Activated T-helper 2 cell treated with anti-CD3 and anti-CD28 coated beads, Interferon-gamma antibody, Interleukin-2, Interleukin-4, amounts not matched to agents 10 μg/mL and 5 μg/mL and 100 μg/mL, durations not matched to agents 14 hours and 24 hours and 36 hours (primary cell): ENCODE measurements at regions not wholly inside any gene's neighbourhood (a gene's known extent, or its start where the extent isn't known, plus 50 kb on each side); places are given as distances from the start of the nearest gene placed in this dataset.

Source experiments
- DNase-seq: peaks from one replicate; pipeline ENCODE4 v3.0.0; 2021; ENCODE audit warnings: low spot score
- H3K27ac Mint-ChIP-seq: one replicate; pipeline ENCODE4 v1.8.0; 2021; ENCODE audit warnings: mixed read lengths
- H3K27me3 Mint-ChIP-seq: one replicate; pipeline ENCODE4 v1.8.0; 2021; ENCODE audit warnings: low read depth, mixed read lengths
- H3K36me3 Mint-ChIP-seq: one replicate; pipeline ENCODE4 v1.8.0; 2021; ENCODE audit warnings: low read depth, mixed read lengths
- H3K4me1 Mint-ChIP-seq: one replicate; pipeline ENCODE4 v1.8.0; 2021; ENCODE audit warnings: low read depth, mixed read lengths
- H3K4me3 Mint-ChIP-seq: one replicate; pipeline ENCODE4 v1.8.0; 2021; ENCODE audit warnings: low read depth, mild to moderate bottlenecking, moderate library complexity, mixed read lengths
- H3K9me3 Mint-ChIP-seq: one replicate; pipeline ENCODE4 v1.8.0; 2021; ENCODE audit warnings: mixed read lengths
- intact Hi-C: fragments of 100-400 bp; cut with micrococcal nuclease; formaldehyde crosslinking; loops from one replicate; pipeline ENCODE4 v1.15.1; 2023

- no peak for DNase-seq
- H3K27me3 Mint-ChIP-seq, result no peaks in the 10 kb centered on the region
- no peaks in the 10 kb centered on the region for H3K36me3 Mint-ChIP-seq
- no peaks in the 10 kb centered on the region for H3K9me3 Mint-ChIP-seq
- H3K4me3 Mint-ChIP-seq, result no peak overlapping the region
- no peak overlapping the region for H3K27ac Mint-ChIP-seq
- intact Hi-C loops, result no loop called here
- no peaks in the 10 kb centered on the region for H3K4me1 Mint-ChIP-seq
Observed at GRCh38 chr22:47715866-47716578, 953.6 kb downstream of the TBC1D22A start.

GRCh38 chr22:47713941-47714340 is 951.5 kb downstream of the TBC1D22A start:
- Mint-ChIP-seq H3K27me3 (peaks cover 3% of the 10 kb centered on the region), H3K4me3 (no peak overlapping the region), H3K36me3 (no peaks in the 10 kb centered on the region), H3K4me1 (no peaks in the 10 kb centered on the region), H3K27ac (no peak overlapping the region), H3K9me3 (no peaks in the 10 kb centered on the region)
- no peak for DNase-seq
- intact Hi-C loops, result no loop called here

- no peak for DNase-seq
- Mint-ChIP-seq H3K4me3 (no peak overlapping the region), H3K36me3 (no peaks in the 10 kb centered on the region), H3K4me1 (no peaks in the 10 kb centered on the region), H3K27ac (no peak overlapping the region), H3K27me3 (peaks cover 3% of the 10 kb centered on the region), H3K9me3 (no peaks in the 10 kb centered on the region)
- intact Hi-C loops, result no loop called here
Observed at GRCh38 chr22:47710135-47710534, 947.7 kb downstream of the TBC1D22A start.

- Mint-ChIP-seq H3K9me3 (no peaks in the 10 kb centered on the region), H3K36me3 (no peaks in the 10 kb centered on the region), H3K27ac (no peak overlapping the region), H3K4me1 (no peaks in the 10 kb centered on the region), H3K27me3 (peaks cover under 1% of the 10 kb centered on the region), H3K4me3 (no peak overlapping the region)
- intact Hi-C loops, result no loop called here
- DNase-seq, result no peak
Observed at GRCh38 chr22:47705350-47705749, 942.9 kb downstream of the TBC1D22A start.

GRCh38 chr22:47698906-47699305 is 936.5 kb downstream of the TBC1D22A start:
- intact Hi-C loops, result no loop called here
- Mint-ChIP-seq H3K27ac (no peak overlapping the region), H3K4me1 (no peaks in the 10 kb centered on the region), H3K4me3 (no peak overlapping the region), H3K36me3 (no peaks in the 10 kb centered on the region), H3K27me3 (no peaks in the 10 kb centered on the region), H3K9me3 (no peaks in the 10 kb centered on the region)
- DNase-seq, result no peak

GRCh38 chr22:47697861-47698260 is 935.4 kb downstream of the TBC1D22A start:
- H3K4me1 Mint-ChIP-seq, result no peaks in the 10 kb centered on the region
- intact Hi-C loops, result no loop called here
- H3K9me3 Mint-ChIP-seq, result no peaks in the 10 kb centered on the region
- no peak for DNase-seq
- H3K36me3 Mint-ChIP-seq, result no peaks in the 10 kb centered on the region
- no peaks in the 10 kb centered on the region for H3K27me3 Mint-ChIP-seq
- no peak overlapping the region for H3K4me3 Mint-ChIP-seq
- H3K27ac Mint-ChIP-seq, result no peak overlapping the region

GRCh38 chr22:47696776-47697175 is 934.3 kb downstream of the TBC1D22A start:
- H3K9me3 Mint-ChIP-seq, result no peaks in the 10 kb centered on the region
- intact Hi-C loops, result no loop called here
- H3K4me3 Mint-ChIP-seq, result no peak overlapping the region
- no peak overlapping the region for H3K27ac Mint-ChIP-seq
- DNase-seq, result no peak
- no peaks in the 10 kb centered on the region for H3K27me3 Mint-ChIP-seq
- H3K4me1 Mint-ChIP-seq, result no peaks in the 10 kb centered on the region
- H3K36me3 Mint-ChIP-seq, result no peaks in the 10 kb centered on the region

GRCh38 chr22:47695176-47695575 is 932.7 kb downstream of the TBC1D22A start:
- Mint-ChIP-seq H3K36me3 (no peaks in the 10 kb centered on the region), H3K9me3 (no peaks in the 10 kb centered on the region), H3K27ac (no peak overlapping the region), H3K4me1 (no peaks in the 10 kb centered on the region), H3K27me3 (no peaks in the 10 kb centered on the region), H3K4me3 (no peak overlapping the region)
- intact Hi-C loops, result no loop called here
- no peak for DNase-seq

- H3K4me1 Mint-ChIP-seq, result no peaks in the 10 kb centered on the region
- intact Hi-C loops, result no loop called here
- DNase-seq, result no peak
- no peaks in the 10 kb centered on the region for H3K9me3 Mint-ChIP-seq
- H3K4me3 Mint-ChIP-seq, result no peak overlapping the region
- H3K27ac Mint-ChIP-seq, result no peak overlapping the region
- H3K36me3 Mint-ChIP-seq, result no peaks in the 10 kb centered on the region
- no peaks in the 10 kb centered on the region for H3K27me3 Mint-ChIP-seq
Observed at GRCh38 chr22:47694536-47695130, 932.2 kb downstream of the TBC1D22A start.

- Mint-ChIP-seq H3K4me3 (no peak overlapping the region), H3K4me1 (no peaks in the 10 kb centered on the region), H3K9me3 (no peaks in the 10 kb centered on the region), H3K27me3 (no peaks in the 10 kb centered on the region), H3K36me3 (no peaks in the 10 kb centered on the region), H3K27ac (no peak overlapping the region)
- no peak for DNase-seq
- intact Hi-C loops, result no loop called here
Observed at GRCh38 chr22:47693606-47694005, 931.2 kb downstream of the TBC1D22A start.

GRCh38 chr22:47692811-47693210 is 930.4 kb downstream of the TBC1D22A start:
- Mint-ChIP-seq H3K4me1 (no peaks in the 10 kb centered on the region), H3K36me3 (no peaks in the 10 kb centered on the region), H3K9me3 (no peaks in the 10 kb centered on the region), H3K4me3 (no peak overlapping the region), H3K27ac (no peak overlapping the region), H3K27me3 (no peaks in the 10 kb centered on the region)
- DNase-seq, result no peak
- intact Hi-C loops, result no loop called here

GRCh38 chr22:47691152-47691895 is 928.9 kb downstream of the TBC1D22A start:
- no peak for DNase-seq
- no peaks in the 10 kb centered on the region for H3K4me1 Mint-ChIP-seq
- H3K9me3 Mint-ChIP-seq, result no peaks in the 10 kb centered on the region
- no peak overlapping the region for H3K27ac Mint-ChIP-seq
- H3K4me3 Mint-ChIP-seq, result no peak overlapping the region
- H3K36me3 Mint-ChIP-seq, result no peaks in the 10 kb centered on the region
- intact Hi-C loops, result no loop called here
- H3K27me3 Mint-ChIP-seq, result no peaks in the 10 kb centered on the region

- intact Hi-C loops, result no loop called here
- no peak for DNase-seq
- Mint-ChIP-seq H3K9me3 (no peaks in the 10 kb centered on the region), H3K4me1 (no peaks in the 10 kb centered on the region), H3K27me3 (no peaks in the 10 kb centered on the region), H3K4me3 (no peak overlapping the region), H3K27ac (no peak overlapping the region), H3K36me3 (no peaks in the 10 kb centered on the region)
Observed at GRCh38 chr22:47690586-47690985, 928.1 kb downstream of the TBC1D22A start.
